GM19452 (cell line): ENCODE measurements at regions not wholly inside any gene's neighbourhood (a gene's known extent, or its start where the extent isn't known, plus 50 kb on each side); places are given as distances from the start of the nearest gene placed in this dataset.
"Not testable (repeated sequence)": the region's sequence is repeated elsewhere in the genome, so short reads cannot be mapped to it uniquely, and the experiment has no call there.

Experiments
- ATAC-seq: cut with Tn5 transposase; IDR thresholded peaks from one replicate; pipeline ENCODE4 v1.9.1; 2021; ENCODE audit not compliant: unreplicated experiment

DNA sequence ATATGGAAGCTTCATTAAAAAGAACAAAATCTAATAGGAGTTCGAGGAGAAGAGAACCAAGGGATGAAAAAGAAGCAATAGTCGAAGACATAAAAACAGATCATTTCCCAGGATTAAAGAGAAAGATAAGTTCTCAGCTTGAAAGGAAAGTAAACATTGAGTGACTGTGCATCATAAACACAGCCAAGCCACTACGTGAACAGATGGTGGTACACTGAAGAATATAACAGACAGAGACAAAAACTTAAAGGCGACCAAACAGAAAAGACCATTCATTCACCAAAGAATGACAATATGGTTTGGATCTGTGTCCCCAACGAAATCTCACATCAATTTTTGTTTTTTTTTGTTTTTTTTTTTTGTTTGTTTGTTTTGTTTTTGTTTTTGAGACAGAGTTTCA lies 210.8 kb upstream of the LINGO1 start:
- ATAC-seq = no peak

DNA sequence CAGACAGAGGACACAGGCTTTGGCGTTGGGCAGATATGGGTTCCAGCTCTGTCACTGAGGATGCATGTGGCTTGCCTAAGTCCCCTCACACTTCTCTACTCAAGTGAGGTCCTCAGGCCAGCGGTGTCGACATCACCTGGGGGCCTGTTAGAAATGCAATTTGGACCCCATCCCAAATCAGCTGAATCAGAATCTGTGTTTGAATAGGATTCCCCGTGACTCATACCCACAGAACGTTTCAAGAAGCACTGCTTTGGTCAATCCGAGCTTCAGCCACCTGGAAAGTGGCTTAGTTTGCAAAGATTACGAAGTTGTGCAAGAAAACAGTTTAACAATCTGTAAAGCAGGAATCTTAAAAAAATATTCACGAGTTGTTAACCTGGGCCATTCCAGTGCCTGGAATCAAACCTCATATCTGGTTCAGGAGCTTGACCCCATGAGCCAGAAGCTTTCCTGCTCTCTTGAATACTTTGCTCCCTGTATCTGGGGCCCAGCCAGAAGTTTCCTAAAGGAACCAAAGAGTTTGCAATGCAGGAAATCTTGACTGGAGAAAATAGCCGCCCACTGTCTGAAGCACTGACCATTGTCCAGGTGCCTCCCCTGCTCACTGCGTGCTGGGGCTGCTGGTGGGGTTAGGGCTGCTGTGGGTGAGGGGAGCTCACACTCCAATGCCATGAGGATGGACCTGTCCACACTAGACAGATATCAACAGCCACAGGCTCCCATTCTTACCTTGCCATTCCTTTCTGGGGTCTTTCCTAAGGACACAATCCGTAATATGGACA lies 208.5 kb upstream of the LINGO1 start:
- no peak for ATAC-seq

DNA sequence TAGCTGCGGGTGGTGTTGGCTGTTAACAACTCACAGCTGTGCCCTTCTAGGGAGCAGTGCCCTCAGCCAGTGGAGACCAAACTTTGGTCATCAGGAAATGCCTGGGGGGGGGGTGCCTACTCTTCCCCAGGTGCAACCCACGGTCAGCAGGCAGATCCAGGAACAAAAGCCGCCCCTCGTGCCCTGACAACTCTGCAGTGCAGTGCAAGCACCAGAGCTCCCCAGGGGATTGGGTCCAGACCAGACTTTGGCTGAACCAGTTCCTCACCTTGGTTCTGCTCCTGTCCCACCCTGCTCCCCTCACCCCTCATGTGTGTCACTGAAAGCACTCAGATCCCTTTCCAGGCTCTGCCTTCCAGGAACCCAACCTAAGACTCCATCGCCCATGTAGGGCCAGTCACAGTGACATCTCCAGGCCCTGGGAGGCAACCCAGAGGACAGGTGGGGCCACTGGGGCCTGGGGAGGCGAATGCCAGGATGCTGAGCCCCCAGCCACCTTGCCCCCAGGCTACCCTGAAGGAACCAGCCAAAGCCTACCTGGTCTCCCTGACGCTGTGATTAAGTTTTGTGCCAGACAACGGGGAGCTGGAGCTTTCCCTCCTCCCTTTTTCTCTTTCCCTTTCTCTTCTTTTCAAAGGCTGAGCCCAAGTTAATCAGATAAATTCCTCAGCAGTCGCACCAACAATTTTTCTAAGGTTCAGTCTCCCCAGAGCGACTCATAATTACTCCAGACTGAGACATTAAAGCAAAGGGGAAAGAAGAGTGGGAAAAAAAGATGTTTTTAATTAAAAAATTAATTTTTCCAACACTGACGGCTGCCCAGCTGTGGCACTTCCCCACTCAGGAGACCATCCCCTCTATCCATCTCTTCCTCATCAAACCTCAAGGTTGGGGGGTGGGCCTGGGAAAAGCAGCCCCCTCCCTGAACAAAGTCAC lies 207.5 kb upstream of the LINGO1 start:
- ATAC-seq = no peak

DNA sequence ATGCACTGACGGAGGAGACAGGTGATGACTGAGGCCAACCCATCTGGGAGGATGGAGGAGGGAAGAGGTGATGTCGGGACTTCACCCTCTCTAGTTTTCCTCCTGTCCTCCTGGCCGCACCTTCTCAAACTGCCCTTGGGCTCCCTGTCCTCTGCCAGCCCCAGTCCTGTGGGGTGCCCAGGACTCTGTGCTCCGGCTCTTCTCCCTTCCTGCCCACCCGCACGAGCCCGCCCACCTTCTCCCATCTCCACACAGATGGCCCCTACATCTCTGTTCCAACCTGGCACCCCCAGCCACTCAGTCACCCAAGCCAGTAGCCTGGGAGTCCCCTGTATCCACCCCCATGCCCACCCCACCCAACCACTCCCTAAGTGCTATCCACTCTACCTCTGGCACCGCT lies 206.7 kb upstream of the LINGO1 start:
- no peak for ATAC-seq

DNA sequence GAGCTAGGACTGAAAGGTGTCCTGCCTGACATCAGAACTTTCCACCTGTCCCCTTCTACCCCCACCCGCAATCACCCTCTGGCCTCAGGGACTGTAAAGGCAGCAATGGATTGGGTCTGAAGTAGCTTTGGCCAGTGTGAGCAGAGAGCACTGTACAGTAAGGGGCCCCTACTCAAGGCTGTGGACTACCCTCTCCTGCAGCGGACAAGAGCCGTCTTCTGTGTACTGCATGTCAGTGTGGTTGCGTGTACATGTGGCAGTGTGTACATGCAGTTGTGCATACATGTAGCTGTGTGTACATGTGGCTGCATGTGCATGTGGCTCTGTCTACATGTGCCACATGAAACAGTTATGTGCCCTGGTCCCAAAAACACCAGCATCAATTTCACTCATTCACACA lies 205.9 kb upstream of the LINGO1 start:
- ATAC-seq = no peak

DNA sequence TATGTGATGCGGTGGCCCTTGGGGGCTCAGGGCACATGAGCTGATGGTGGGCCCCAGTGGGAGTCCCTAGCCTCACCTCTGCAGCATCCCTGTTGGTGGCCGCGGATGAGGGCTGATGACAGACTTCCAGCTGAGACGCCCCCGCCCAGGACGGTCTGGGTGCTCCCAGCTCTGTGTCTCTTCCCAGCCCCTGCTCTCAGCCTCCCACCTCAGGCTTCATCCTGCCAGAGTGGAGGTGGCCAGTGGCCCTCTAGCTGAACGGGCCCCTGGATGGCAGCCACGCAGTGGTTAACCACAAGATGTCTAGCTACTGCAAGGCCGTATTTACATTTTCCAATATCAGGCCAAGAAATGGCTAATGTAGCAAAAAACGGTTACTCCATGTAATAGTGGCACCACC lies 205.3 kb upstream of the LINGO1 start:
- no peak for ATAC-seq

DNA sequence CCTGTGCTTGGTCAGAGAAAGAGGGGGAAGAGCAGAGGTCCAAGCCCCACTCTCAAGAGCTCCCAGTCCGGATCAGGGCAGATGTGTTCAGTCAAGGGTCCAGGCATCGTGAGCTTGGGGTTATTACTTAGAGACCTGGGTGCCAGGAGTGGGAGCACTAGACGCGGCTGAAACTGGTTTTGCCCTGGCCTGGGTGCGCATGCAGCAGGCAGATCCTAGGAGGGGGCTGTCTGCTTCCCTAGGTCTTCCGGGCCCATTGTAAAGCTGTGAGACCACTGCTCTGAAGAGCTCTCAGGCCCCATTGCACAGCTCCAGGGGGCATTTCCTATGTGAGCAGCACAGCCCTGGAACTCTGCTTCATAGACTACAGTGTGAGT lies 204.9 kb upstream of the LINGO1 start:
- no peak for ATAC-seq

DNA sequence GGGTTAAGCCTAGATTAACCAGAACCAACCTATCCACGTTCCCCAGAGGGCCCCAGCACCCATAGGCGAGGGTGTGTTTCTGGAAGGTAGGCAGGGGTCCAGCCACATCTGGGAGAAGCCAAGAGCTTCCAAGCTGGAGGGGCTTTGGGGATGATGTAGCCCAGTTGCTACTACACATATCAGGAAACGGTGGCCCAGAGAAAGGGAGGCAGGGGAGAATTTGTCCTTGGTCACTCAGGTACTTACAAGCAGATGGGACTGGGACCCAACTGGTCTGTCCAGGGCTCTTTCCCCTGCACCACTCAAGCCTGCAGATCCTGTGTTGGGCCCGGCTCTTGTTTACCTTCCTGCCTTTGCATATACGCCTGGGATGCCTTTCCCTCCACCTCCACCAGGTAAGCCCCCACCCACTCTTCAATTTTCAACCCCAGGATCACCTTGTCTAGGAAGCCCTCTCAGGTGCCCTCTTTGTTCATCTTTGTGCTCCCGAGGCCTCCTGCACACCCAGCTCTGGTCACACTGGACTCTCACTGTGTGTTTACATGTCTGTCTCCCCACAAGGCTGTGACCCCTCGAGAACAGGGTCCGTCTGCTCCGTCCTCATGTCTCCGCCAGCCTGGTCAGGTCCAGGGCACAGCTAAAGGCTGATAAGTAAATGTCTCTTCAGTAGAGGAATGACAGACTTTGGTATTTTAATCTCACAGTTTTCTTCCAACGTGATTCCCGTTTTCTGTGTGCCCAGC lies 204.4 kb upstream of the LINGO1 start:
- ATAC-seq = no peak

DNA sequence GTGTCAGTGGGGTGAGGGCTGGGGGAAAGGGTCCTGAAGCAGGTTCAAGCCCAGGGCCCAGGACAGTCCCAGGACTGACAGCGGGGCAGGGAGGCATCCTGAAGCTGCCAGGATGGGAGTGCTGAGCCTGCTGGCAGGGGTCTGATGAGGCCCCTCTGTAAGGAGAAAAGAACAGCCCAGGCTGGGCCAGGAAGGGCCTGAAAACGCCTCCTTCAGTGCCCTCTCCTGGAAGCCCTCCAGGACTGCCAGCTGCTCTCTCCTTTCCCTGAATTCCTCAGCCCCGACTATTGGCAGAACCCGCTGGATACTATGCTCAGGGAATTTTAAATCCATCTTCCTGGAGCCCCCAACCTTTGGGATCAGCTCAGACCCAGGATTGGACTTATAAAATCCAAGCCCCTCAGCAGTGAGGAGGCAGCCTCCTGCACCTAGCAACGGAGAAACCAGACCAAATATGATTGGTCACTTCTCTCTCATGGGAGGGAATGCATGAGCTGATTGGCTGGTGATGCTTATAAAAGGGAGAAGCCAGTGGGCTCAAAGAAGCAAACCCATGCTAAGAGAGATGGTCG lies 203.5 kb upstream of the LINGO1 start:
- ATAC-seq = no peak

DNA sequence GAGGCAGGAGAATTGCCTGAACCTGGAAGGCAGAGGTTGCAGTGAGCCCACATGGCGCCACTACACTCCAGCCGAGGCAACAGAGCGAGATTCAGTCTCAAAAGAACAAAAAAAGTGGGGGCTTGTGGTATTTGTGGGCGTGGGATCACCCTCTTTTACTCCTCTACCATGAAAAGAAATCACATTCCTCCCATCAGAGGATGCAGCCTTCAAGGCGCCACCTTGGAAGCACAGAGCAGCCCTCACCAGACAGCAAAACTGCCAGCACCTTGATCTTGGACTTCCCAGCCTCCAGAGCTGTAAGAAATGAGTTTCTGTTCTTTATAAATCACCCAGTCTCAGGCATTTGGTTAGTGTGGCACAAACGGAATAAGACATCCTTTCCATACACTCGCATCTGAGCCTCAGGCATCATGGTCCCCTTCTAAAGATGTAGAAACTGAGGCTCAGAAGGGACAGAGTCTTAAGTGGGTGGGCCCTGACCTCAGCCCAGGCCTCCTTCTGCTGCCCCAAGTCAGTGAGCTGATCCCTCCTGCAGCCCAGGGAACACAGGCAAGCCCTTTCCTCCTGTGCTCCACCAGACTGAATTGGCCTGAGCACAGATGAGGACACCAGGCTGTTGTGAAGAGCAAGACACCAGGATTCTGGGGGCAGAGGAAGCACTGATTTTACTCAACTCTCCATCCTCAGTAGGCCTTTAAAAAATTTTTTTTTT lies 201.7 kb upstream of the LINGO1 start:
- ATAC-seq = no peak

DNA sequence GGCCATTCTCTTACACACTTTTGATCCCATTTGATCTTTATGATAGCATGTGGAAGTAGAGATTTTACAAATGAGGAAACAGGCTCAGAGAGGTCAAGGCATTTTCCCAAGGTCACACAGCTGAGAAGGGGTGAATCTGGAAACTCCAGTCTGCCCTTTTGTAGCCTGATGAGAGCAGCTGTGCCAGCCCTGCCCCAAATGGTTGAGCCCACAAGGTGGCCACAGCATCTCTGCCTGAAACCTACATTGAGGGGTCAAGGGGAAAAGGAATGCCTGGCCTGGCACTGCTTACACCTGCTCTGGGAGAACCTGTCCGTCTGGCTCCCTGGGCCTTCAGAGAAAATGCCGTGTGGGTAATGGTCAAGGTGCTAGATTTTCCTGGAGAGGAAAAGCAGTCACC lies 200.2 kb upstream of the LINGO1 start:
- ATAC-seq = no peak

DNA sequence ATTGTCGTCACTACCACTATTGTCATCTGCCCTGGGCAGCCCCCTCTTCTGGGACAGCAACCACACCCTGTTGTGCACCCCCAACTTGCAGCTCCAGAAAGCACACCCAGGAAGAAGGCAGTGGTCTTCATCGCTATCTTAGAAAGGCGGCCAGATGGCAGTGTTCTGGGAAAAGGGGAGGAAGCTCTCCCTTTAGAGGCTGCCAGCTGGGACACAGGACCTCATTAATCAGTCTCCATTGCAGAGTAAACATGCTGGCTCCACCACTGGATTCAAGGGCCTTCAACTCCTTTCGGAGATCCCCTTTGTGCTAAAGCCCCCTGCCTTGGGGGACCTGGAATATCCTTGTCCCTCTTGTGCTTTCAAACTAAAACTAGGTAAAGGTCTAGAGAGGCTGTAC lies 199.3 kb upstream of the LINGO1 start:
- ATAC-seq = no peak

DNA sequence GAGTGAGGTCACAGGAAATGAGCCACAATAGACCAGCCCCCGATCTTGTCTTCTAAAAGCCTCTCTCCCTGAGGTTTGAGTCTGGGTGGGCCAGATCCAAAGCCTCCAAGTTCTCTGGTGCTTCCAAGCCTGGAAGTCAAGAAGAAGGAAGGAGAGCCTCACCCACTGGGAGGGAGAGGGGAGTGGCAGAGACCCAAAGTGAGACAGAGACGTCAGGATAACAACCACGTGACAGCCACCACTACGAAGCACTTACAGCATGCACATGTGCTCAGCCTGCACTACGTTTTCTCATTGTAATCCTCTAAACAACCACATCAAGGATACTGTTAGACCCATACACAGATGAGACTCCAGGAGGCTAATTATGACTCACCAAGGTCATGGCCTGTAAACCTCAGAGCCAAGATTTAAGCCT lies 197.3 kb upstream of the LINGO1 start:
- ATAC-seq = no peak

DNA sequence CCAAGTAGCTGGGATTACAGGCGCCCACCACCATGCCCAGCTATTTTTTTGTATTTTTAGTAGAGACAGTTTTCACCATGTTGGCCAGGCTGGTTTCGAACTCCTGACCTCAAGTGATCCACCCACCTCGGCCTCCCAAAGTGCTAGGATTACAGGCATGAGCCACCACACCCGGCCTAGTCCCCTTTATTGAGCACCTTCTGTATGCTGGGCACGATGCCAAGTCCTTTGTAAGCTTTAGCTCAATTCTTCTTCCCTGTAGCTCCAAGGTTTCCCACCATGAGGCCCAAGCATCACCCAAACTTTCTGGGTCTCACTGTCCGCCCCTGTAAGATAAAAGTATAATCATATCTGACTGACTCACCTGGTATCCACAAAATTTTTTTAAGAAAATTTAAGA lies 196.6 kb upstream of the LINGO1 start:
- not testable (repeated sequence) for ATAC-seq

DNA sequence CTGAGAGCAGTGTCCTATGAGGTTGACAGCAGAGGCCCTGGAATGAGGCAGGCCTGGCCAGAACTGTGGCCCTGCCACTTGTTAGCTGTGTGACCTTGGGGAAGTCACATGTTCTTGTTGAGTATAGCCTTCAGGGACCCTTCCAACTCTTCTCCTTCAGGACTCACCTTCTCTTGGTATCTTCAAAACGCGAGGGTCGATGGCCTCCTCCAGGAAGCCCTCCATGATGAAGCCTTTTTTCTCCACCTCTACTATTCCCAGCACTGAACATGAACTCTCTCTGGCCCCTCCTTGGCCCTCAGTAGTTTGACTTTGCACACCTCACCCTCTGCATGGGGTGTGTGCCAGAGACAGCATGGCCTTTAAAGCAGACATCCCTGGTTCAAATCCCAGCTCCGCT lies 195.1 kb upstream of the LINGO1 start:
- no peak for ATAC-seq

DNA sequence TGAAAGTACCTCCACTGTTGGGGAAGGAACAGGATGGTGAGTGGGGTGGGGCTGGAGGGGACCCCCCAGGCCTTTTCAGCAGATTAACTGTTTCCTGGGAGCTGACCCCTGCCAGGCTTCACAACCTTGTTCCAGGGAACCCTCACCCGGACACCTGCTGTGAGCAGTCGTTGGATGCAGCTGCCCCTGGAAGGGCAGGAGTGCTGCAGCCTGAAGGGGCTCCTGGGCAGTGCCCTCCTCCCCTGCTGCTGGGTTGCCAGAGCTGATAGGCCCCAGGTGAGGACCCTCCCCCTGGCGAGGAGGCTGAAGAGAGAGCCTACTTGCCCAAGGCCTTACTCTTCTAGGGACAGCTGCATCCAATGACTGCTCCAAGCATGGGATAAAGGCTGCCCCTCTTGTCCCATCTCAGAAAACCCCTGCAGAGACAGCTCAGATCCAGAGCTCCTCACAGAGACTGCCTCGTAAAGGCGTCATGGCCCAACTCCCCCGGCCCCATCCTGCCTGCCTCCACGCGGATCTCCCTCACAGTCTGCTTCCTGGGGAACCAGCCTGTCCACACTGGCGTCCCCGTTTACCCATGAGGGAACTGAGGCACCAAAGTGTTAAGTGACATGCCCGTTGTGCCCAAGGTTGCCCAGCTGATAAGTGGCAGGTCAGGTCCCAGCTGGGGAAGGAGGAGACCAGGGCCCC lies 193.4 kb upstream of the LINGO1 start:
- no peak for ATAC-seq

DNA sequence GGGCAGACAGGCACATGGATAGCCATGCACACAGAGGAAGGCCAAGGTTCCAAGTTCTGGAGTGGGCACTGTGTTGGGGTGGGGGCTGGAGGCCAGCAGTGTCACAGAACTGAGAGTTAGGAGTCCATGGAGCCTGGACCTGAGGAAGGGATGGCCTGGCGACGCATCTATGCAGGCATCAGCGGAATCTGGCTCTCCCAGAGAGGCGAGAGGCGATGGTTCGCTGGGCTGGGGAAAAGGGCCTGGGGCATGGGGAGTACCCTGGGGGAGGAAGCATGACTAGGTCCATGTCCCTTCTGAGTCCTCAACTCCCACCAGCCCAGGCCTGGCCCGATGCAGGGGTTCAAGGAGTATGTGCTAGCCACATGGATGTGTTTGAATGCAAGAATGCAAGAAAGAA lies 192.8 kb upstream of the LINGO1 start:
- ATAC-seq = no peak

DNA sequence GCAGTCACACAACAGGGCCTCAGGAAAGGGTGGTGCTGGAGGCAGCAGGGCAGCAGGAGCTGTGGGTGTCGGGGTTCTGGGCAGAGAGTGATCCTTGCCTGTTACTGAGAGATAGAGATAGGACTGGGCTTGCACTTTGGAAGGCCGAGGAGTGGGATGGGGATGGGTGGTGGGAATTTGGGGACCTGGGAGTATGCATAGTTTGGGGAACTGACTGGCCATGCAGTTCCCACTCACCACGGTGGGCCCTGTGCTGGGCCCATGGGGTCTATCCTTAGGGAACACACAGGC lies 192.5 kb upstream of the LINGO1 start:
- no peak for ATAC-seq

DNA sequence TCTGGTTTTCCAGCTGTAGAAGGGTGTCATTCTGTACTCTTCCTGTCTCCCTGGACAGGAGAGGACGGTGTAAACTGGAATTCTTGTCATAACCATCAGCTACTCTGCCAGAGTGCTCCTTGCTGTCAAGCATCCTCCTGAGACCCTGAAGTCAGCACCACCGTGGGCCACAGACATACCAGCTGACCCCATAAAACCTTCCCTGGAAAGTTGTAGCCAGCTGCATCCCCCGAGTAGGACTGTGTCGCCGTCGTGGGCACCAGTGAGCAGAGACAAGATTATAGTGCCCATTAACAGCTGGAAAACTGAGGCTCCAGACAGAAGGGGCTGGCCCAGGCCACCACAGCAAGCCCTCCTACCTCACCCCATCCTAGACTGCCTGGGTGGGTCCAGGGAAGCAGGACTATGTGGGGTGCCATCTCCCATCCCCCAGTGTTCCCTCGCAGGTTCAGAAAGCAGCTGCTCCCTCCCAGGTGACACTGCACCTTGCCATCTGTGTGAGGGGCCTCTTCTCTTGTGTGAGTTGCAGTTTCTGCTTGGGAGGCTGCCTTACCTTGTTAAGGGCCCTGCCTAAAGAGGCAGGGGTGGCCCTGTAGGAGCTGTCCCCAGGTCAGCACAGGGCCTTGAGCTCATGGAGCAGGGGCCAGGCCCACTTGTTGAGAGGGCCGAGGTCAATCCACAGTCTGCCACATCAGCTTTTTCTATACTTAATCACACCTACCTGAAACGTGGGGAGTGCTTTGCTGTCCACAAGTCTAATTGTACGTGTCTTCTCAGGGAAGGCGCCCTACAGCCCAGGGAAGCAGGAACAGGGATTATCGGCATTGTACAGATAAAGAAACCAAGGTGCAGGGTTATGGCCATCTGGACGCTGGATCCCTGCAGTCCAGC lies 191.9 kb upstream of the LINGO1 start:
- ATAC-seq = no peak
